ENCODE measurements at regions not wholly inside any gene's neighbourhood (a gene's known extent, or its start where the extent isn't known, plus 50 kb on each side); places are given as distances from the start of the nearest gene placed in this dataset.

DNA sequence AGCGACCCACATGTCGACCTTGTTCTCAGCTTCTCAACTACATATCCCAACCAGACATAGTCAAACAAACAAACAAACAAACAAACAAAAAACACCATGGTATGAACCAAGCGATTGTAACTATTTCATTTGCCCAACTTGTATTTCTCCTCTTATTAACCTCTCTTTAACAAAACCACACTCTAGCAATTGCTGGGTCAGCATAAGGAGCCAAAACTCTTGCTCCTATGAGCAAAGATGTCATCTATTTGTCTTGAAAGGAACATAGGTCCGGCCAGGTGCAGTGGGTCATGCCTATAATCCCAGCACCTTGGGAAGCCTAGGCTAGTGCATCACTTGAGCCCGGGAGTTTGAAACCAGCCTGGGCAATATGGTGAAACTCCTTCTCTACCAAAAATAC is 145.6 kb downstream of the WT1 start:
- Histone ChIP-seq H2BK5ac (ENCODE audit: low read depth, low read length, poor library complexity, severe bottlenecking) (no peak overlapping the region), H4K91ac (ENCODE audit: insufficient read depth, low read depth, low read length) (no peak overlapping the region), H3K9ac (ENCODE audit: low read depth, low read length) (no peak overlapping the region), H3K56ac (ENCODE audit: extremely low read depth, insufficient read depth, low read length) (no peak overlapping the region), H2BK15ac (ENCODE audit: low read depth, low read length) (no peak overlapping the region), H2AK5ac (ENCODE audit: low read depth, low read length) (no peak overlapping the region), H2AFZ (replicated peaks; ENCODE audit: low read length, poor library complexity) (no peak overlapping the region), H3K14ac (replicated peaks; ENCODE audit: low read depth, low read length) (no peak overlapping the region), H3K36me3 (ENCODE audit: control insufficient read depth, insufficient read depth, low read length) (no peaks in the 10 kb centered on the region), H3K9me1 (ENCODE audit: insufficient read depth, low read length) (no peaks in the 10 kb centered on the region), H3K4ac (ENCODE audit: low read depth, low read length) (no peak overlapping the region), H3K9me3 (ENCODE audit: control insufficient read depth, insufficient read depth, low read length) (no peaks in the 10 kb centered on the region), H3K4me2 (ENCODE audit: low read depth, low read length) (no peak overlapping the region), H3K27me3 (ENCODE audit: control insufficient read depth, insufficient read depth, low read length) (0 out of 2 replicates have a peak, but pooled peaks cover 2% of the 10 kb centered on the region), H3K18ac (ENCODE audit: low read depth, low read length) (no peak overlapping the region), H2BK20ac (ENCODE audit: low read depth, low read length) (no peak overlapping the region), H2AK9ac (replicated peaks; ENCODE audit: low read depth, low read length, poor library complexity) (no peak overlapping the region), H4K5ac (ENCODE audit: low read depth, low read length) (no peak overlapping the region), H4K20me1 (ENCODE audit: insufficient read depth, low read length) (no peaks in the 10 kb centered on the region), H3K4me3 (ENCODE audit: insufficient read depth, low read depth, low read length) (no peak overlapping the region), H3K4me1 (ENCODE audit: control insufficient read depth, insufficient read depth, low read length) (no peaks in the 10 kb centered on the region), H4K8ac (ENCODE audit: low read depth in 2 of 2, low read length in 2 of 2) (no peak overlapping the region), H2BK120ac (ENCODE audit: low read depth, low read length) (no peak overlapping the region), H3K79me1 (ENCODE audit: low read depth in 1 of 2, low read length in 2 of 2) (no peaks in the 10 kb centered on the region), H3K23ac (ENCODE audit: low read depth, low read length) (no peak overlapping the region), H3K27ac (ENCODE audit: insufficient read depth, low read length) (no peak overlapping the region)
- no CpG with 5 or more reads among the region's 5 CpGs for WGBS, 2 experiments (ENCODE audit: extremely low coverage in 2 of 2, insufficient read length in 1 of 2)
- DNase-seq (no peak), ATAC-seq (ENCODE audit: low read depth) (no peak)
- dilution Hi-C loops (cut with HindIII; ENCODE audit: low sequenced_read_pairs, unreplicated experiment) (no loop called here), intact Hi-C loops (cut with micrococcal nuclease) (loop anchor here (10.0 kb wide), 1 partner anchor 55 kb away; no protein-coding TSS in a partner anchor), in situ Hi-C loops (cut with MboI; ENCODE audit: low sequenced_read_pairs) (no loop called here)
- BruUV-seq (replicated peaks): no TSS peak
- no peak for TF ChIP-seq FOS (IDR thresholded peaks at IDR 0.05; ENCODE audit: low read depth, low read length)
- no peak for TF ChIP-seq RCOR1 (IDR thresholded peaks at IDR 0.05; ENCODE audit: insufficient replicate concordance, low read length)
- no peak for TF ChIP-seq NFE2L2 (IDR thresholded peaks at IDR 0.05; ENCODE audit: low read depth, low read length)
- TF ChIP-seq, protein P1, sequence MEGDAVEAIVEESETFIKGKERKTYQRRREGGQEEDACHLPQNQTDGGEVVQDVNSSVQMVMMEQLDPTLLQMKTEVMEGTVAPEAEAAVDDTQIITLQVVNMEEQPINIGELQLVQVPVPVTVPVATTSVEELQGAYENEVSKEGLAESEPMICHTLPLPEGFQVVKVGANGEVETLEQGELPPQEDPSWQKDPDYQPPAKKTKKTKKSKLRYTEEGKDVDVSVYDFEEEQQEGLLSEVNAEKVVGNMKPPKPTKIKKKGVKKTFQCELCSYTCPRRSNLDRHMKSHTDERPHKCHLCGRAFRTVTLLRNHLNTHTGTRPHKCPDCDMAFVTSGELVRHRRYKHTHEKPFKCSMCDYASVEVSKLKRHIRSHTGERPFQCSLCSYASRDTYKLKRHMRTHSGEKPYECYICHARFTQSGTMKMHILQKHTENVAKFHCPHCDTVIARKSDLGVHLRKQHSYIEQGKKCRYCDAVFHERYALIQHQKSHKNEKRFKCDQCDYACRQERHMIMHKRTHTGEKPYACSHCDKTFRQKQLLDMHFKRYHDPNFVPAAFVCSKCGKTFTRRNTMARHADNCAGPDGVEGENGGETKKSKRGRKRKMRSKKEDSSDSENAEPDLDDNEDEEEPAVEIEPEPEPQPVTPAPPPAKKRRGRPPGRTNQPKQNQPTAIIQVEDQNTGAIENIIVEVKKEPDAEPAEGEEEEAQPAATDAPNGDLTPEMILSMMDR (conservative IDR thresholded peaks at IDR 0.05; ENCODE audit: low read depth, low read length): no peak
- TF ChIP-seq POLR2A (IDR thresholded peaks at IDR 0.05; ENCODE audit: low read depth, low read length): no peak
- no peak for TF ChIP-seq RAD21 (IDR thresholded peaks at IDR 0.05; ENCODE audit: low read length)
- no peak for TF ChIP-seq RFX5 (IDR thresholded peaks at IDR 0.05; ENCODE audit: low read depth, low read length)
- no peak for TF ChIP-seq MXI1 (IDR thresholded peaks at IDR 0.05; ENCODE audit: borderline replicate concordance, low read depth, low read length)
- no peak for TF ChIP-seq CHD1 (IDR thresholded peaks at IDR 0.05; ENCODE audit: low read depth, low read length)
- no peak for TF ChIP-seq BHLHE40 (IDR thresholded peaks at IDR 0.05; ENCODE audit: low read depth, low read length)
- no peak for TF ChIP-seq MAFK (IDR thresholded peaks at IDR 0.05; ENCODE audit: low read depth, low read length)
- TF ChIP-seq, protein P2, sequence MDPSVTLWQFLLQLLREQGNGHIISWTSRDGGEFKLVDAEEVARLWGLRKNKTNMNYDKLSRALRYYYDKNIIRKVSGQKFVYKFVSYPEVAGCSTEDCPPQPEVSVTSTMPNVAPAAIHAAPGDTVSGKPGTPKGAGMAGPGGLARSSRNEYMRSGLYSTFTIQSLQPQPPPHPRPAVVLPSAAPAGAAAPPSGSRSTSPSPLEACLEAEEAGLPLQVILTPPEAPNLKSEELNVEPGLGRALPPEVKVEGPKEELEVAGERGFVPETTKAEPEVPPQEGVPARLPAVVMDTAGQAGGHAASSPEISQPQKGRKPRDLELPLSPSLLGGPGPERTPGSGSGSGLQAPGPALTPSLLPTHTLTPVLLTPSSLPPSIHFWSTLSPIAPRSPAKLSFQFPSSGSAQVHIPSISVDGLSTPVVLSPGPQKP (IDR thresholded peaks at IDR 0.05; ENCODE audit: borderline replicate concordance, low read depth, low read length): no peak
- ChIA-PET POLR2A (ENCODE audit: unreplicated experiment) (no interaction called here), CTCF (no interaction called here)

Measured in IMR-90 (cell line).